GM18858 (cell line): ENCODE measurements at regions not wholly inside any gene's neighbourhood (a gene's known extent, or its start where the extent isn't known, plus 50 kb on each side); places are given as distances from the start of the nearest gene placed in this dataset.
"Not testable (repeated sequence)": the region's sequence is repeated elsewhere in the genome, so short reads cannot be mapped to it uniquely, and the experiment has no call there.

Experiments
- ATAC-seq: cut with Tn5 transposase; IDR thresholded peaks from one replicate; pipeline ENCODE4 v1.9.1; 2021; ENCODE audit not compliant: unreplicated experiment

GRCh38 chr15:37397266-37398022 lies 297.1 kb upstream of the MEIS2 start:
- ATAC-seq: no peak

GRCh38 chr15:37416103-37416502 lies 315.8 kb upstream of the MEIS2 start:
- no peak for ATAC-seq

- ATAC-seq: no peak
Observed at GRCh38 chr15:37425541-37425940, 325.2 kb upstream of the MEIS2 start.

- not testable (repeated sequence) for ATAC-seq
Observed at GRCh38 chr15:37427393-37427792, 327.0 kb upstream of the MEIS2 start.

GRCh38 chr15:37446921-37447320 lies 346.6 kb upstream of the MEIS2 start:
- no peak for ATAC-seq

- ATAC-seq: no peak
Observed at GRCh38 chr15:37452498-37452897, 352.1 kb upstream of the MEIS2 start.

- ATAC-seq: no peak
Observed at GRCh38 chr15:37480482-37480881, 380.1 kb upstream of the MEIS2 start.

GRCh38 chr15:37481126-37481525 lies 380.8 kb upstream of the MEIS2 start:
- ATAC-seq: no peak

- no peak for ATAC-seq
Observed at GRCh38 chr15:37483779-37484178, 383.4 kb upstream of the MEIS2 start.

- ATAC-seq: no peak
Observed at GRCh38 chr15:37485056-37485455, 384.7 kb upstream of the MEIS2 start.

- ATAC-seq: no peak
Observed at GRCh38 chr15:37490707-37491106, 390.4 kb upstream of the MEIS2 start.

GRCh38 chr15:37516621-37517020 lies 416.3 kb upstream of the MEIS2 start:
- no peak for ATAC-seq

- no peak for ATAC-seq
Observed at GRCh38 chr15:37517191-37517895, 417.0 kb upstream of the MEIS2 start.

- no peak for ATAC-seq
Observed at GRCh38 chr15:37518436-37518835, 416.0 kb upstream of the TMCO5A start.

GRCh38 chr15:37520026-37520425 lies 414.4 kb upstream of the TMCO5A start:
- no peak for ATAC-seq

- no peak for ATAC-seq
Observed at GRCh38 chr15:37520882-37521281, 413.6 kb upstream of the TMCO5A start.

GRCh38 chr15:37524601-37525000 lies 409.8 kb upstream of the TMCO5A start:
- ATAC-seq: no peak

- no peak for ATAC-seq
Observed at GRCh38 chr15:37528432-37528831, 406.0 kb upstream of the TMCO5A start.

- ATAC-seq: no peak
Observed at GRCh38 chr15:37536967-37537605, 397.4 kb upstream of the TMCO5A start.

- no peak for ATAC-seq
Observed at GRCh38 chr15:37537802-37538201, 396.6 kb upstream of the TMCO5A start.

GRCh38 chr15:37548116-37548515 lies 386.3 kb upstream of the TMCO5A start:
- no peak for ATAC-seq
